Right ventricle myocardium superior (tissue), 1 donor: ENCODE measurements at regions not wholly inside any gene's neighbourhood (a gene's known extent, or its start where the extent isn't known, plus 50 kb on each side); places are given as distances from the start of the nearest gene placed in this dataset.

Experiments used
- ATAC-seq: fragments of 200-7000 bp; cut with Tn5 transposase; one replicate; pipeline ENCODE4 v1.9.1; 2020; ENCODE audit warnings: mild to moderate bottlenecking; ENCODE audit not compliant: poor library complexity
- DNase-seq: peaks from one replicate; pipeline ENCODE4 v3.0.0-alpha.2; 2020
- intact Hi-C: fragments of 100-400 bp; cut with DNase I; formaldehyde crosslinking; loops from one replicate; pipeline ENCODE4 v1.11.2; 2022
- donor health status: DM: no; HTN: yes; CAD: no; lungs with severe emphysema.

GRCh38 chr11:80424012-80424695, 983.3 kb upstream of the TENM4 start:
- intact Hi-C loops, result no loop called here
- ATAC-seq (no peak), DNase-seq (no peak)

DNA sequence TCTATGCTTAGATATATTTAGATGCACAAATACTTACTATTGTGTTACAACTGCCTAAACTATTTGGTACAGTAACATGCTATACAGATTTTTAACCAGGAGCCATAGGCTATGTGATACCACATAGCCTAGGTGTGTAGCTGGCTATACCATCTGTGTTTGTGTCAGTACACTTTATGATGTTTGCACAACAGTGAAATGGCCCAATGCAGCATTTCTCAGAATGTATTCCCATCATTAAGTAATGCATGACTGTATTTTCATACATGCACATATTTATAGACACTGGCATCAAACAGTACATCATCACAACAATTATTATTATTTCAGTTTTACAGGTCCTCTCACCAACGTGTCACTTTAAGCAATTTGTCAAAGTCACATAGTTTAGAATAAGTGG, 979.5 kb upstream of the TENM4 start:
- no peak for ATAC-seq
- intact Hi-C loops, result no loop called here
- no peak for DNase-seq

GRCh38 chr11:80417681-80418080, 976.9 kb upstream of the TENM4 start:
- intact Hi-C loops, result no loop called here
- ATAC-seq, result no peak

GRCh38 chr11:80415580-80415979, 974.8 kb upstream of the TENM4 start:
- DNase-seq, result no peak
- intact Hi-C loops, result no loop called here
- ATAC-seq, result no peak

More at GRCh38 chr11:80417681-80418080, 976.9 kb upstream of the TENM4 start:
- no peak for DNase-seq

DNA sequence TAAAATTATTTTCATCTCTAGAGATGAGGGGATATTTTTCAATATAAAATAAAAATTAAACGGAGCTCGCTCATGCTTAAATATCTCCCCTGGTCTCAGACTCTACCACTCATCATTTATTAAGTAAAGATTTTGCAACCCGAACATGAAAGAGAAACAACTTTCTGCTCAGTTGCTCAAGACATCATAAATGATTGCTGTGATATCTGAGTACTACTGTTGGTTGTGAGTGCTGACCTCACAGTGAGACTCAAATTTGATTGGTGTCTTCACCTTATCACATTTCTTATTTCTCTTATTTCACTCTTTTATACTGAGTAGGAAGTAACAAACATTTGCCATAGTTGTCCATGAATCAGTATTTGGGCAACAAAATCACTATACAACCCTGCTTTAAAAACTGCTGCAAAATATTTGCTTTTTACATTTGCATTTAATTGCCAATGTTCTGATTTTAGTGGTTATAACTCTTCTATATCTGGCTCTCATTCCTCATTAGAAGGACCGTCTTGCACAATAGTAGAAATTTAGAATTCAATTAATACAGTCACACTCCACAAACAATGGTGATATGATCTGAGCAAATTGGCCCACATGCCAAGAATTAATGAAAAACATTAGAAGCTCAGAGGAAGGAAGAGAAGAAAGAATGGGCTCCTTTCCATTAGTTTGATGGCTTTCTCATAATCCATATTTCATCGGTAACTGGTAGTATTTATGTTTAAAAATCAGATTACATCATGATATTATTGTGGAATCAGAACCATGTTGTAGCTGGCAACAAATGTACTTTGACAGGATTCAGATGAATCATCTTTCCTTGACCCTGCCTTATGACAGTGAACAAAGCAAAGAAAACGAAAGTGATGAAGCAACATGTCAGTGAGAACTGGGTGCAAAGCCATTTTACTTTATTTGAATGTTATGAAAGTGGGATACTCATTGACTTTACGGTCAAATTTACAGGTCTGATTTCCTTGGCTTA, 973.6 kb upstream of the TENM4 start:
- intact Hi-C loops, result no loop called here
- DNase-seq (no peak), ATAC-seq (no peak)

DNA sequence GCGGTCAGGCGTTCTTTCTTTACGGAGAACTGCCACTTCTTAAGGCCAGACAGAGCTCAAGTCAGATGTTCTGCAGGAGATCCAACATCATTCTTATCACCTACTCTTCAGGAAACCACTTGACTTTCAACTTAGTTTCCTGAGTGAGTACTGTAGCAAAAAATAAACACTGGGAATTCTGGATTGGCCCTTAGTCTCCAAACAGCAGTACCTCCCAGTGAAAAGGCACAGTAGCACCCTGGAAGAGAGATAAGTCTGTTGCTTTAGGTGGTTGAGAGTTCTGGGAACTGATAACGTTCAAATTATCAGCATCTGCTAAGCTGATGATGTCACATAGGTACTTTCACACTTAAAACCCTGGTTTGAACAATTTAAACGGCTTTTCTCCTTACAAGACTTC, 971.8 kb upstream of the TENM4 start:
- intact Hi-C loops, result no loop called here
- no peak for DNase-seq
- no peak for ATAC-seq

GRCh38 chr11:80393210-80393609, 952.4 kb upstream of the TENM4 start:
- no peak for ATAC-seq
- no peak for DNase-seq
- intact Hi-C loops, result no loop called here

DNA sequence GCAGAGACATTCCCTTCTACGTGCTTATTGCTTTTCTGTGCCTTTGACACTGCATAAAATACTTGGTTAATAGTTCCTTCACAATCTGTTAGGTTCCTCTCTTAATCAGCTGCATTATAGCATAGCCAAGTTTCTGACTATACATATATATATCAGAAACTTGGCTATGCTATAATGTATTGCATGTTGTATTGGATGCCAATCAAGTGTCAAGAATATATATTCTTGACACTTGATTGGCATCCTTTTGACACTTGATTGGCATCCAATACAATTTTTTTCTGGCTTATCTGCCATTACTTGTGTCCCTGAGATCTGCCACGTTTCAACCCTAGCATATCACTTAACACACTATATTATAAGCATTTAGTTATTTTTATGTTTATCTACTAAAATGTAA, 949.7 kb upstream of the TENM4 start:
- DNase-seq (no peak), ATAC-seq (no peak)
- intact Hi-C loops, result no loop called here

DNA sequence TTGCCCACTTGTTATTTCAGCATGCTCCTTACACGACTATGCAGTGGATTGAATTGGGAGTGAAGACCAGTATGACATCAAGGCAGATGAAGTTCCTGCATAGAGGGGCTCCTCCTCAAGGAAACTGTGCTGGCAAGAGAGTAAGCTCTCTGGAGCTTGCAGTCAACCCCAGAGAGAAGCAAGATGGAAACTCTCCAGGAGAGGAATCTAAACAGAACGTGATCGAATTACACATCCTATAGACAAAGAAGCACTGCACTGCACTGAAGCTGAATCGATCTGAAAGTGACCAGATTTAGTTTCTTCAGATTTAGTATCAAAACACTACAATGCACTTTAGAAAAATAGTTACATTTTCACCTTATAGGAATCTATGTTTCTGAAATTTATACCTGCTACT, 947.7 kb upstream of the TENM4 start:
- DNase-seq, result no peak

DNA sequence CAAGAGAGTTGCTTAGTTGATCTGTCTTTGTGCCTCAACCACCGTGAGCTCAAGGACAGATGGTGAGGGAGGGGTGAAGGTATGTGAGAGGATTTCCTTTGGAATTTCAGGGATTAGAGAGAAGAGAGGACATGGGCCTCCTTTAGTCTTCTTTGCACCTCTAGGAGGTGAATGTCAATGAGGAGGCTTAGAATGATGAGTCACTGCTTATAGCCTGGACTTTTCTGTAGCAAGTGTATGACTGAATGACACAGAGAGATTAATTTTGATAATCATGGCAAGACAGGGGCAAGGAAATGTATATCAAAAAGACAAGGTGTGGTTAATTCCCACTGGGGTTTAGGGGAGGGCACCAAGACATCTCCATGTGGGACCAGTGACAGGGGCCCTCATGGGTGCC, 947.3 kb upstream of the TENM4 start:
- ATAC-seq, result no peak
- DNase-seq, result no peak
- intact Hi-C loops, result no loop called here

More for the DNA sequence above, 947.7 kb upstream of the TENM4 start:
- ATAC-seq, result no peak
- intact Hi-C loops, result no loop called here

- ATAC-seq, result no peak
- intact Hi-C loops, result no loop called here
- no peak for DNase-seq
Observed at GRCh38 chr11:80383655-80384054, 942.8 kb upstream of the TENM4 start.

DNA sequence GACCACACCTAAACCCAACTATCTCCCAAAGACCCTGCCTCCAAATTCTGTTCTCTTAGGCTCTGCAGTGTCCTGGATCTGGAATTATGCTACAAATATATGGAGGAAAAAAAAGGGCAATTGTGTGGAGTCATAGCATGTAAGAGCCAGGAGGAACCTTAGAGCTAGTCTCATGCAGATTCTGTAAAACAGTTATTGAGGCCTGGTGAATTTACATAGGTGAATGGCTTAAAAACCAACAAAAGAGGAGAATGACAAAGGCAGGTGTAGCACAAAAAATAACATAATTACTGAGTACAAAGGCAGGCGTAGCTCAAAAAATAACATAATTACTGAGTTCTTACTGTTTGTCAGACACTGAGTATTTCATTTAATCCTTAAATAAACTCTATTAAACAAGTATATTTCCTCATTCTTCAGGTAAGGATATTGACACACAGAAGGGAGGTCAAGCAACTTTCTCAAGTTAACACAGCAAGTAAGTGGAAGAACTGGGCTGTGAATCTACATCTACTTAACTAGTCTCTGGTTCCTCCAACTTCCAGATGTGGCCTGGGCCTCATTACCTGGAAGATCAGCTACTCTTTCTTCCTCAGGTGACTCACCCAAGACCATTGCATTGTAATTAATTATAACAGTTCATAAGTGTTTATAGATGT, 938.9 kb upstream of the TENM4 start:
- no peak for ATAC-seq
- intact Hi-C loops, result no loop called here
- DNase-seq, result no peak

GRCh38 chr11:80371931-80372330, 931.1 kb upstream of the TENM4 start:
- intact Hi-C loops, result no loop called here
- no peak for ATAC-seq
- DNase-seq, result no peak

DNA sequence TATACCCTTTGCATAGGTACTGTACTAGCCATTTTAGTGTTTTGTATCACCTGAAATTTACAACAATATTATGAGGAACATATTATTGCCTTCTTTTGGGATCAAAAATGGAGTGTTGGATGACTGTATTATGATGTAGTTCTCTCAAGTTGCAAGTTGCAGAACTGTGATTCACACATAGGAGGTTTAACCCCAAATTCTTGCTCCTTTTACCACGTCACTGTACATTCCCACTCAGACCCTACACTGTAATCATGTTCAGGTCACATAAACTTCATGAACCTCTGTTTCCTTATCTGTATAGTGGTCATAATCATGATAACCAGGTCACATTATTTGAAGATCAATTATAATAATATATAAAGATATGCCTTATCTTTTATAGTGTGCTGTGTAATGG, 925.1 kb upstream of the TENM4 start:
- DNase-seq (no peak), ATAC-seq (no peak)
- intact Hi-C loops, result no loop called here

DNA sequence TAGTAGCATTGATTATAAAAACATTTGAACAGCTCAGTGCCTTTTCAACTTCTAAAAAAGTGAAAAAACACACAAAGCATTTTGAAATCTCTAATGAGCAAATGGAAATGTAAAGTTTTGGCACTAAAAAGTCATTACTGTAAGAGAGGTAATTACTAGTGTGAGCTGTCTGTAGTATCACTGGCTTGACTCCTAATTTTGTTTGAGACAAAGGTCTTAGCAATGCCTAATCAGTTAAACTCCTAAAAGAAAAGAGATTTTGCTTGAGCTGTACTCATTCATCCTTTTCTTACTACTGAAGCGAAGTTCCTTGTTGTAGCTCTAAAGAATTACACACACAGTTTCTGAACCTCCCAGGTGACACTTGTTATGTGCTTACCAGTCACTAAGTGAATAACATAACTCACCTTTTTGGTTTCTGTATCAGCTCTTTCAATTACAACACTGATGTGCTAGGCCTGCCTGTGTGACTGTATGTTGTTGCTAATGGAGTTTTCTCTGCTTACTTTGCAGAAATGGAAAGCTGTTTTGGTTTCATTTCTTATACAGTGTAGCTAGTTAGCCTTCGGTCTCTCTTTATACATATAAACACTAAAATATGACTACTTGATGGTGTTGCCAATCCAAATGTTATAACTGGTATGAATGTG, 924.4 kb upstream of the TENM4 start:
- ATAC-seq (no peak), DNase-seq (no peak)
- intact Hi-C loops, result no loop called here

GRCh38 chr11:80362563-80363340, 921.9 kb upstream of the TENM4 start:
- intact Hi-C loops, result no loop called here
- no peak for ATAC-seq
- no peak for DNase-seq

- intact Hi-C loops, result no loop called here
- no peak for ATAC-seq
Observed at GRCh38 chr11:80355251-80355650, 914.4 kb upstream of the TENM4 start.

DNA sequence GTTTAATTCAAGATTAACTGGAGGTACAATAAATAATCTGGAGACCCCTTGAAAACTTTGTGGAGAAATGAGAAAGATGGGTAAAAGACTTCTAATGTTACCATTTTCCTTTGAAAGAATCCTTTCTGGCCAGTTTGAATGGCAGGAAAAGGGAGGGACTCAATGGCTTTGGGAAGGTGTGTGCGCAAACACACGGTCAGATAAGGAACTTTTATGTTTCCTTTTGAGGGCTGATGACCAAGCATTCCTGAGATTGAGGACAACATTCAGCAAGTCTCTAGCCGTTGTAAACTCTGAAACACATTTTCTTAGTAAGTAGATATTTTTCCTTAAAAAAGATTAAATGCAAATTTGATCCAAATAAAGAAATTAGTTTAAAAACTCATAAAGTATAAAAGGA, 909.7 kb upstream of the TENM4 start:
- DNase-seq (no peak), ATAC-seq (no peak)
- intact Hi-C loops, result no loop called here

More at GRCh38 chr11:80355251-80355650, 914.4 kb upstream of the TENM4 start:
- no peak for DNase-seq
